GM21381 (cell line): ENCODE measurements at regions not wholly inside any gene's neighbourhood (a gene's known extent, or its start where the extent isn't known, plus 50 kb on each side); places are given as distances from the start of the nearest gene placed in this dataset.

Experiments
- ATAC-seq: cut with Tn5 transposase; IDR thresholded peaks from one replicate; pipeline ENCODE4 v1.9.1; 2021; ENCODE audit warnings: mild to moderate bottlenecking, moderate library complexity; ENCODE audit not compliant: unreplicated experiment

DNA sequence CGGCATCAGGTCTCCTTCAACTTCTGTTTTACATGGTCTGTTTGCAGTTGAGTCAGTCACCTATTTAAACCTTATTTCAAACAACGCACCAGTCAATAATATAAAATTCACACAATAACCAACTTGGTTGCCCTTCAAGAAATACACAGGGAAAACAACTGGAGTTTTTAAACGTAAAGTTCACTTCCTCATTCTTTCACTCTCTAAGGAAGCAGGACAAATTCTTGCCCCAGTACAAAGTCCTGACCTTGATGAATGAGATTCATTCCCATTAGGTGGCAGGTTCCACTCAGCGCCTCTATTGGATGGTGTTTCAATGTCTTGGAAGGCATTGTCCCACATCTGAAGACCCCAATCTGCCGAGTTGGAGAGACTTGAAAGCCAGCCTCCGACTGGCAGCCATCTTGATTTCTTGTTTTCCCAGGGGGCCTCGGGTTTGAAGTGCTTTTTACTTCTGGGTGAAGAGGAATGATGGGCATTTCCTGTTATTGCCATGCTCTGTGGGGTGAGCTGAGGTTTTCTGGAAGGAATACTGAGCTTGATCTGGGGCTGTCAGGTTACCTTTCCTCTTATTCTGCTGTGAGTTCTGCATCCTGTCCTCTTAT, 105.0 kb downstream of the ACER2 start:
- no peak for ATAC-seq

DNA sequence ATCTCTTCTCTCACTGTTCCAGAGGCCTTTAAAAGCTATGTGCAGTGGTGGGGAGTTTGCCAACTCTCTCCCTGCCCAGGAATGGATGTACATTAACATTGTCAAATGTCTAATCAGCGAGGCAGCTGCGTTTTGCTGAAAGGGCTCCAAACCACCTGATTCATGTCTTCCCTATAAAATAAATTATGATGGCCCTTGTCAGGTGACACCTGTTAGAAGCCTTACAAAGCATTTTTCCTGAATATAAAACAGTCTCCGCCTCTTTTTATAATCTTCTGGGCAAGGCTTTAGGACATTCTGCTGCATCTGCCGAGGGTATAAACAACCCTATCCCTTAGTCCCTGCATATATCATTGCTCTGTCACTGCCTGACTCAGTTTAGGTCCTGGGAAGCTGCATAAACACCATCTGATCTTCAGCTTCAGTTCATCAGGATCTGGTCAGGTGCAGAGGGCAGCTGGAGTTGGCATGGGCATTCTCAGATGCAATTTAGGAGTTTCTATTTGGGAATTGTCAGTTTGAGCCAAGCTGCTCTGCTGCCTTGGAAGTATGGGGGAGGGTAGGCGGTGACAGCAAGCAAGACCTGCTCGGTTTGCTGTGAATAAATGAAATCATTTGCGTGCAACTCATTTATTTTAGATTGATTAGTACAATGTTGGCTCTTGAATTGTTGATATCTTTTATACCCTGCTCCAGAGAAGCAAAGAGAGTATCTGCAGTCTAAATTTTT, 103.5 kb downstream of the ACER2 start:
- ATAC-seq = no peak

DNA sequence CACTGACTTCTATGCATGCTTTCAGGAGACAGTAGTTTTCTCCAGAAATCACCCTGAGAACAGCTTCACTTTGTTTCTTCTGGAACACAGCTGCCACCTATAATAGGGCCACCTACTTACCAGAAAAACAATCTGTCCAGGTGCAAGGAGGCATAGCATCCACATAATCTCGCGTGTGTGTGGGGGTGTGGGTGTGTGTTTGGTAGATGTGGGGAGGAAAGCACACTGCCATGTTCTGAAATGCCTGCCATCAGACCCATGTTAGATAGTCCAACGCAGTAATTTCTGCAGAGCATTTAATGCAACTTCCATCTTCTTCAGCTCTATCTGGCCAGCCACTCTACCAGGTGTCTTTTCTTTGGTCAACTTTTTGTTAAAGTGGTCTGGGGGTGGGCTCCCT, 102.9 kb downstream of the ACER2 start:
- ATAC-seq = no peak

DNA sequence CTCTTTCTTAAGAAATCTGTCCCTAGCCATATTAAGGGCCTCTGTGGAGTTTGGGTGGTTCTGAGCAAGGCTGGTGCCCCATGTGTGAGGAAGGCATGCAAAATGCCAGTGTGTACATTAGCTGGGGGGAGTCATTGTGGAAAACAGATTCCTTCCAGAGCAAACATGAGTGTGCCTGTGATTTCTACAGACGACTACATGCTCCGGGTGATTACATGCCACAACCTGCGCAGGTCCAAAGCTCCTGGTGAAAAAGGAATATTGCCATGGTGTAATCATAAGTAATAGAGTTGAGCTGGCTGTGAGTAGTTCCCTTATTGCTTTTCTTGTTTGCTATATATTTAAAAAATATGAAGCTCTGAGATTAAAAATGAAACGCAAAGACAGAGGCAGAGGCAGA, 102.1 kb downstream of the ACER2 start:
- no peak for ATAC-seq
